GM18870 (cell line): ENCODE measurements at regions not wholly inside any gene's neighbourhood (a gene's known extent, or its start where the extent isn't known, plus 50 kb on each side); places are given as distances from the start of the nearest gene placed in this dataset.
A peak's percentile ranks its signal among the peaks of the same experiment; 100 is the strongest.

Experiments used
- ATAC-seq: cut with Tn5 transposase; IDR thresholded peaks from one replicate; pipeline ENCODE4 v1.9.1; 2021; ENCODE audit warnings: moderate library complexity; ENCODE audit not compliant: unreplicated experiment

- no peak for ATAC-seq
Observed at GRCh38 chr10:55274367-55274766, 473.3 kb upstream of the PCDH15 start.

- no peak for ATAC-seq
Observed at GRCh38 chr10:55273946-55274345, 472.9 kb upstream of the PCDH15 start.

DNA sequence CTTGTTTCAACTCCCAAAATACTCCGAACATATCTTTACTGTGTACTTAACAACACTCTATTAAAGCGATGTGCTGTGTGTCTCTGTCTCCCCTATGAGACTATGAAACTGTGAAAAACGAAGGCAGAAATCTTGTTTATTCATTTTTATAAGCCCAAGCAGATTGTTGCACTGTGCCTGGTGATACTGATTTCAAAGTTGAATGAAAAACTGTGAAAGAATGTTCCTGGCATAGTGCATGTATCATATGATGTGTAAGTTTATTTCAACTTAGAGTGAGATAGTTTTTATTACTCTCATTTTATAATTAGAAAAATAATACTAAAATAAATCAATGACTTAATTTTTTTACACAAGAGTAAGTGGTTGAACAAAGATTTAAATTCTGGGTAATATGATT, 471.9 kb upstream of the PCDH15 start:
- ATAC-seq = no peak

DNA sequence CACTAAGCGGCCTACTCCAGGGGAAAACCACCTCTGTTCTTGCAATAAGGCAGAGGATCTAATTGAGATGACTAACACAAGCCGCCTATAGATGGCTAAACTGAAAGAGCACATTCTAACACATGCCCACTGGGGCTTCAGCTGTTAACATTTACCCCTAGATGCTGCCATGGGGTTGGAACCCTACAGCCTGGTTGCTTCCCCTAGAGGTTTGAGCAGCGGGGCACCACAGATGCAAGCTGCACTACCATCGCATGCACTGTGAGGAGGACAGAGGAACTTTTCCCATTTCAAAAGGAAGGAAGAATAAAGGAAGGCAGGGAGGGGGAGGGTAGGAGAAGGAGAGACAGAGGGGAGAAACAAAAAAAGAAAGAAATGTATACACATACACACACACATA, 465.8 kb upstream of the PCDH15 start:
- no peak for ATAC-seq

DNA sequence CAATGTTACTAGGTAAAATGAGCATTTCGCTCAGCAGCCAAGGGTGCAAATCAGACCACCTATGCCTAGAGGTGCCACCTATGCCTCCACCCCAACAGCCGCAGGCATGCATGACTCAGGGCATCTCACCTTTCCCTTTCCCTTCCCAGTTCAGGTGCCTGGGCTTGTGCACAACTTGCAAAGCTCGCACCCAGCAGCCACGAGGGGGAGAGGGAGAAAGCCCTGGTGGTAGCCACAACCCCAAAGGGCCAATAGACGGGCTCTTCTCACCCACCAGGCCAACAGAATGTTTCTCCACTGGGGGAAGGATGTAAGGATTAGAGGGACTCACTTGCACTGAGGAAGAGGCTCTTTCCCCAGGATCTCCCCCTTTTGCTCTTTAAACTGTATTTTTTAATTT, 462.3 kb upstream of the PCDH15 start:
- no peak for ATAC-seq

- no peak for ATAC-seq
Observed at GRCh38 chr10:55242544-55242943, 441.5 kb upstream of the PCDH15 start.

DNA sequence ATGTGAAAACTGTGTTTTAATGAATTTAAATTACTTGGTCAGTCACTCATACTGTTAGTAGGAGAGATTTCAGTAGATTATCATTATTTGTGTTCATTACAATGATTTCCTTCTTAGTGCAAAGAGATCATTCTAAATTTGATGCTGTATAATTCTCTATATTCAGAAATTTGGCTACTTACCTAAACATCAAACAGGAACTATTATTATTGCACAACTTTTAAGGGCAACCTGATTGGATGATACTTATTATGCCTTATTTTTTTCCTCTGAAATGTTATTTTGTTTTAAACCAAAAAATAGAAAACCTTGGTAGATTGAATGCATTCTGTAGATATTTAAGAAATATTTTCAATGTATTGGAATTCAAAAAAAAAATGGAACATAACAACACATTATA, 436.4 kb upstream of the PCDH15 start:
- ATAC-seq = no peak

- ATAC-seq = peak; percentile 96
Observed at GRCh38 chr10:55233505-55233904, 432.5 kb upstream of the PCDH15 start.

DNA sequence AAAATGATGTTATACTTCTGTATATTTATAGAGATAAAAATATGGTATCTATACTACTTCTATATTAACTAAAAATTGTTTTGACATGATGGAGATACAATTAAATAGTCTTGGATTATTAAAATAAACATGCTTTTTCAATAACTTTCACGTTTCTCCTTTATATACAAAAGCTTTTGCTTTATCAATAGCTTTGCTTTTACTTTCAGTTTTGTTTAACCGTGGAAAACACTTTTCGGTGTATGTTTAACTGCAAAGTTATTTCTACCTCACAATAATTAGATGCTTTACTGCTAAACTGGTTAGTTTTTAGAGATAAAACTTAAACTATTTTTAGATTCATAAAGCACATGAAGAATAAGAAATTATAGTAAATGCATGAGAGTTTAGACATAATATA, 432.1 kb upstream of the PCDH15 start:
- no peak for ATAC-seq

- no peak for ATAC-seq
Observed at GRCh38 chr10:55232553-55232952, 431.5 kb upstream of the PCDH15 start.

DNA sequence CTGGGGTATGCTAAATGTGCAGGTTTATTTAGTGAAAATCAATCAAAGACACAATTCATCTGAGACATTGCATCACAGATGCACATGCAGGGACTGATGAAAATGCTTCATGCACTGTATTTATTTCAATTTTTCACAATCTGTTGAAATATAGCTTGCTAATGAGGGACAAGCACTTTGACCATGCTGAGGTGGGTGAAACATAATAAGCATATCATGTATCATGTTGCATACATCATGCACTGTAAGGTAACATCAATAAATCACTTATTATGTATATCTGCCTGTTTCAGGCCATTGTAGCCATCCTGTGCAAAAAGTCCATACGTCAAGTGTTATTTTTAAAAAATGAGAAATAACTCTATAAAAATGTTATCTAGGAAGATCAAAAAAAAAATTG, 426.9 kb upstream of the PCDH15 start:
- ATAC-seq = no peak

DNA sequence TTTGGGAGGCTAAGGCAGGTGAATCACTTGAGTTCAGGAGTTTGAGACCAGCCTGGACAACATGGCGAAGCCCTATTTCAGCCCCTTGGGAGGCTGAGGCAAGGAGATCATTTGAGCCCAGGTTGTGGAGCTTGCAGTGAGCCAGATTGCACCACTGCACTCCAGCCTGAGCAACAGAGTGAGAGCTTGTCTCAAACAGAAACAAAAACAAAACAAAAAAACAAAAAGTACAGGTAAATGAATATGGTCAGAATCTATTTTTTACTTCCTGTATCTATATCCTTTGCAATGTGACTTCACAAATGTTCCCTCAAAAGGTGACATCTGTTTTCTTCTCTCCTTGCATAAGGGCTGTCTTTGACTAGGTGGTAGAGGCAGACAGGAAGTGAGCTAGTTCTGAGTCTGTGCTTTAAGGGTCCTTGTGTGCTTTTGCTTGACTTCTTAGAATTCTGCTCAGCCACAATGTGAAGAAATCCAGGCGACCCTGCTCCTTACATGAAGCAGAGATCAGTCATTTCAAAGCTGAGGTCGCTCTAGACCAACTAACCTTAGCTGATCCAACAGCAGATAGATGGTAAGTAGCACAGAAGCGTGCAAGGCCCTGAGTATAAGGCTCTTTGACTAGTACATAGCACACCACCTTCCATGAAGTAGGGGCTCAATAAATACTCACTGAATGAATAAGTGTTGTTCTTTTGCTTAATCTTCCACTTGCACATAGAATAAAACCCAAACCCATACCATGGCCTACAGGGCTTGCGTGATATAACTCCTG, 423.2 kb upstream of the PCDH15 start:
- no peak for ATAC-seq

- ATAC-seq = no peak
Observed at GRCh38 chr10:55223352-55223751, 422.3 kb upstream of the PCDH15 start.

DNA sequence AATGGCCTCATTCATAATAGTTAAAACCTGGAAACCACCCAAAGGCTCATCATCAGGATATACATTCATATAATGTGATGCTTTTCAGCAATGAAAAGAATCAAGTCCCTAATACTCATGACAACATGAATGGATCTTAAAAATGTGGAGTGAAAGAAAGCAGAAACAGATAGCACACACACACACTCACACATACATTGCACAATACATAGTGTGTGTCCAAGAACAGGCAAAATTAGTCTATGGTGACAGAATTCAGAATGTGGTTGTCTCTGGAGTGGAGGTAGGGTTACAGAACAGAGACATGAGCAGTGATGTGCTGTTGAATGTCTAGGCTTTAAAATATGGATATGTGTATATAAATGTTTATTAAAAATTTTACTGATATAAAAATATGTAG, 419.9 kb upstream of the PCDH15 start:
- ATAC-seq = no peak

GRCh38 chr10:55215699-55216098, 414.7 kb upstream of the PCDH15 start:
- ATAC-seq = no peak

DNA sequence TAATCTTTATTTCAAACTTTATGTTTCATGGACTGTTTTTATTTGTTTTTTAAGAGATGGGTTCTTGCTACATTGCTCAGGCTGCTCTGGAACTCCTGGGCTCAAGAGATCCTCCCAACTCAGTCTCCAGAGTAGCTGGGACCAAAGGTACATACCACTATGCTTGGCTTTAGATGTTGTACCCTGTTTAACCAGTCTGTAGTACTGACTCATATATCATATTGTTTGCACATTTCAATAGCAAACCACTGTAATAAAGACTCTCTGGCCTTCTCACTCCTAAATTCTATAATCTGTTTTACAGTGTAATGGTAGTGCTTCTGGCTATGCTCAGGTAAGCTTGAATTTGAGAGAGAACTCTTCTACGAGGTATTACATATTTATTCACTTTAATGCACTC, 413.6 kb upstream of the PCDH15 start:
- ATAC-seq = no peak

- no peak for ATAC-seq
Observed at GRCh38 chr10:55212051-55212450, 411.0 kb upstream of the PCDH15 start.

- no peak for ATAC-seq
Observed at GRCh38 chr10:55203874-55204273, 402.8 kb upstream of the PCDH15 start.

DNA sequence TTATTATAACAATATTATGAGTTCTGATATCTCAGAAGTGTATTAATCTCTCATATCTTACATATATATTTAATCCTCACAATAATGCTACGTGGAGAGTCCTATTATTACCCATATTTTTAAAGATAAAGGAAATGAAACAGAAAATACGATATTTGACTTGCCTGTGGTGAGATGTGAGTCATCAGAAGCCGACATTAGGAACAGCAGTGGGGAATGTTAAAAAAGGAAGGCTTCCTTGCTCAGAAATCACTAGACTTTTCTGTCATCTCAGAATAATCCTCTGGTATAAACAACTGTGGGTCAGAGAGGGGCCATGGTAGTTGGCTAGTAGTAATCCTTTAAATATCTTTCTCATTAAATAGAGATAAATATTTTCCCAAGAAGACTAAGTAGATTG, 402.3 kb upstream of the PCDH15 start:
- no peak for ATAC-seq

DNA sequence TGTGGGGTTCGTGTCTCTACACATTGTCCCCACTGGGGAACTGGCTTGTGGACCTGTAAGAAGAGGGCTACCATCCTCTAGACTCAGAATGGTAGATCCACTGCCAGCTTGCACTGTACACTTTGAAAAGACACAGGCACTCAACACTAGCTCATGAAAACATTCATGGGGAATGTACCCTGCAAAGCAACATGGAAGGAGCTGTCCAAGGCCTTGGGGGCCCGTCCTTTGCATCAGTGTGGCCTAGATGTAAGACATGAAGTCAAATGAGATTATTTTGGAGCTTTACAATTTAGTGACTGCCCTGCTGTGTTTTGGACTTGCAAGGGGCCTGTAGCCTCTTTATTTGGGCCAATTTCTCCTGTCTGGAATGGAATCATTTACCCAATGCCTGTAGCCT, 399.0 kb upstream of the PCDH15 start:
- ATAC-seq = no peak

DNA sequence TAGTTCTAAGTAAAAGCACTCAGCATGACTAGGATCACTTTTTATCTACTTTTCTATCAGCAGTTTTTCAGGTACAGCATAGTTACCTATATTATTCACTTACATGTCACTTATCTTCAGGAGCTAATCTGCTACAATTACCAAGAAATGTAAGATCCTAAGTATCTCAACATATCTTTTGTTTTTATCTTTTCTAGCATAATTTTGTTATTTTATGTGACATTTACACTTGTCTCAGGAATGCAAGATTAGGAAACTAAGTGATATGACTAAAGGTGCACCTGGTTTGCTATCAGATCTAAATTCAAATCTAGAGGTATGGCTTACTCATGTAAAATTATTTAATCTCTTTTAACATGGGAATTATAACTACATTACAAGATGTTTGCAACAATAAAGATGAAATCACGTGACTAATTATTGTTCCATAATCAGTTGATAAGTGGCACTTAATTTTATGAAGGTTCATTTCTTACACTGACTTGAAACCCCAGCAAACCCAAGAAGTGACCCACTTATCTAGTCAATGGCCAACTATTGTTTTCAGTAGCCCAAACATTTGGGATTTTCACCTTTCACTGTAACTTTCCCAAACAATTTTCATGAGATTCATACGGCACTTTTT, 390.3 kb upstream of the PCDH15 start:
- no peak for ATAC-seq

DNA sequence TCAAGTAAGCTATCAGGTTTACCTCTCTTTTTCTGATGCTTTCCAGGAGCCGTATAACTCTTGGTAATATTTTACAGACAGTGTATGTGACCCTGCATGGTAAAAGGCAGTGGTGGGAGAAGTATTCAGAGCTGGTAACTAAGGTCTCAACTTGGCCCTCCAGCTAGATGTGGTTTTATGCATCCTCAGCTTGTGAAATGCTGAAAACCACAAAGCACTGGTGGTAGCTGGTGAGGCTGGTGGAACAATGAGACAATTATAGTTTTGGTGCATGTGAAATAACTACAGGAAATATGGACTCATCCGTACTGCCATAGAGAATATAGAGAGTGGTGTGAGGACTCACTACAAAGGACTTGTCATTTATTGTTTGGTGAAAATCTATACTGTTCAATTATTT, 383.0 kb upstream of the PCDH15 start:
- ATAC-seq = no peak

- no peak for ATAC-seq
Observed at GRCh38 chr10:55180357-55180756, 379.3 kb upstream of the PCDH15 start.
